ENCODE measurements at regions not wholly inside any gene's neighbourhood (a gene's known extent, or its start where the extent isn't known, plus 50 kb on each side); places are given as distances from the start of the nearest gene placed in this dataset.
A peak's percentile ranks its signal among the peaks of the same experiment; 100 is the strongest.

GRCh38 chr6:139586273-139586672, 211.8 kb upstream of the CITED2 start:
- no peak for DNase-seq (ENCODE audit: low read depth, low spot score)

DNA sequence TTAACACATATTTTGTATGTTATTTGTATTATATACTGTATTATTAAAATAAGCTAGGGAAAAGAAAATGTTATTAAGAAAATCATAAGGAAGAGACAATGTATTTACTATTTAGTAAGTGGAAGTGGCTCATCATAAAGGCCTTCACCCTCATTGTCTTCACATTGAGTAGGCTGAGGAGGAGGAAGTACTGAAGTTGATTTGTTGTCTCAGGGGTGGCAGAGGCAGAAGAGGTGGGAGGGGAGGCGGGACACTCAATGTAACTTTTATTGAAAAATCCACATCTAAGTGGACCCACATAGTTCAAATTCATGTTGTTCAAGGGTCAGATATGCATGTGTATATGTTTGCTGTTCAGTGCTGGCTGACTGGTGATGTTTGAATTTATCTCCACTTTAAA, 210.2 kb upstream of the CITED2 start:
- no peak for DNase-seq (ENCODE audit: low read depth, low spot score)

GRCh38 chr6:139583420-139583819, 209.0 kb upstream of the CITED2 start:
- no peak for DNase-seq (ENCODE audit: low read depth, low spot score)

DNA sequence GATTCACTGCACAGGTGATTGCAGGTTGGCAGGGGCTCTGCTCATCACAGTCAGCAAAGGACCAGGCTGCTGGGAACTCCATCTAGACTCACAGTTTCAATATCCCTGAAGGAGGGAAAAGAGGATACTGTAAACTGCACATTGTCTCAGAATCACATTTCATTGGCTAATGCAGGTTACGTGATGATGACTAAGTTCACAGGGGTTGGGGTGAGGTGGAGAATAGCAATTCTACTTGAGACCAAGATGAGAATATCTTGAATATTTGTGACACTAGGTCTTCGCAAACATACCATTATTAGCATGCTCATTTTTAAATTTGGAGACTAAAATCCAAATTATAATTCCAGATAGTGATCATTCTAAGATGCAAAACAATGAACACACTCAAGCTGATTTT, 208.5 kb upstream of the CITED2 start:
- no peak for DNase-seq (ENCODE audit: low read depth, low spot score)

GRCh38 chr6:139581485-139581865, 207.0 kb upstream of the CITED2 start:
- no peak for DNase-seq (ENCODE audit: low read depth, low spot score)

DNA sequence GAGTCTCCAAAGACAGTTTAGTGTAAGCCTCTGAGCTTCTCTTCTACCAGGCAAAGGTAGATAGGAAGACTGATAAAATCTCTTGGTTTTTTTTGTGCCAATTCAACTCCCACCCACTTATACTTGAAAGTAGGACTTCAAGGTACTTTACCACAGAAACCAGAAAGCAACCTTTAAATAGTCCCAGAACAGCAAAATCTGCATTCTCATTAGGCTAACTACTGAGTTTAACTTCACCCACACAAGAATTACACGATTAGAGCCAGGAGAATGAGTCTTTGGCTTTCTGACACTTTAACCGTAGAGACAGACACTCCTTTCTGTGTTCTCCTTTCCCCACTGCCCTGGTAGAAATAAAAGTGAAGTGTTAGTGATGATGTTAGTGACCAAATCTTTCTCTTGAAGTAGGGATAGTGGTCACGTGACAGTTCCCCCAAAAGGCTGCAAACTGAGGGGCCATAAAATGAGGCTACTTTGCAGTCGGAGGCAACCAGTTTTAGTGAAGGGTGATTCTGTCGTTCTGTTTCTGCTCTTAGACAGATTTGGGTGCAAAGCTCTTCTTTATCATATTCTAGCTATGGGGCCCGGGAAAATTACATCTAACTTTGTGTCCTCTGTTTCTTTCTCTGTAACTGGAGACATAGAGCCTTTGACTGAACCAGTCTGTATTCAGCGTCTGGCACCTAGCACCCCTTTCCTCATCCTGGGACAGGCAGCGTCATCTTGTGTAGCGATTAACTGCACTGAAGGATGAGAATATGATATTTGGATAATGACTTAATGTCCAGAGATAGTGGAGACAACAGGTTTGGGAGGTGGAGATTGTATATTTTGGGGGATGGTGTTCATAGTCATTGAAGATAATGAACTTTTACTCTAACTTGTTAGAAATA, 206.4 kb upstream of the CITED2 start:
- no peak for DNase-seq (ENCODE audit: low read depth, low spot score)

DNA sequence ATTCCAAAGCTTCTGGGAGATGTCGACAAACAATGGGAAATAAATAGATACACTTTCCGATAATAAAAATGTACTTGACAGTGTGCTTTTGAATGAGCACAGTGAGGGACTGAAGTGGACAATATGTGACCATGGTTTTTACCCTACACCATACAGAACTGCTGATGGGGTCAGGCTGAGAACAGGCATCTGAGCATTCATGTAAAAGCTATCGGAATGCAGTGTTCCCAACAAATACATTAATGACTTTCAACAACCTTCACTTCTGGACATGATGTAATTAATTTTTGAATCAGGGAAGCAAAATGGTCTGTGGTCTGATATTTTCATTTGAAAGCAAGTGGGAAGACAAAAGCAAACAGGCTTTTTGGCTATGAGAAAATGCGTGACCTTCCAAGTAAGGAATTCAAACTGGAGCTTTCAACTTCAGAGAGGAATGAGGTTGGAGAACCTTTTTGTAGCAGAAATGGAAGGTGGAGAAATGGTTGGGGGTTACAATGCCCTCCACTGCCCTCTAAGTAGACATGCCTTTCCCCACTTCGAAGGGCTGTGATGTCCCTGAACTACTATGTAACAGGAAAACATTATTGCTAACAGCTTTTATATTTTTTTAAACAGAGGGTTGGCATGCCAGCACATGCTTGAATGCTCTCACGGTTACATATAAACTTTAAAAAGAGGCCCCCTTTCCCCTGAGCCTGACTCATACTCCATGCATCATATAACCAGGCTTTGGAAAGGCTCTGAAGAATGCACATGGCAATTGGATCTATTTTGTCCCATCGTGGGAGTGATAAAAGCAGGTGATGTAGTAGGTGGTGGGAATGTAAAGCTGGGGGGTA, 203.5 kb upstream of the CITED2 start:
- DNase-seq (ENCODE audit: low read depth, low spot score) = no peak

GRCh38 chr6:139577124-139577762, 202.8 kb upstream of the CITED2 start:
- no peak for DNase-seq (ENCODE audit: low read depth, low spot score)

DNA sequence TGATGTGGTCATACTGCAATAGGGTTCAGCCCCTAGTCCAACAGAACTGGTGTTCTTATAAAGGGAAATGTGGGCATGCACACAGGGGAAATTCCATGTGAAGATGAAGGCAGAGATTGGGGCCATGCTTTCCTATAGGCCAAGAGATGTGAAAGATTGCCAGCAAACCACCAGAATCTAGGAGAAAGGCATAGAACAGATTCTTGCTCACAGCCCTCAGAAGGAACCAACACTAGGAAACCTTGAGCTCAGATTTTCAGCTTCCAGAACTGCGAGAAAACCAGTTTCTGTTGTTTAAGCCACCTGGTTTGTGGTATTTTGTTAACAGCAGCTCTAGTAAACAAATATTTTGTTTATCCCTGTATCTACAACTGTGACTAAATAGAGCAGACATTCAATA, 197.6 kb upstream of the CITED2 start:
- DNase-seq (ENCODE audit: low read depth, low spot score) = no peak

- DNase-seq (ENCODE audit: low read depth, low spot score) = no peak
Measured at GRCh38 chr6:139570166-139570565, 195.7 kb upstream of the CITED2 start.

DNA sequence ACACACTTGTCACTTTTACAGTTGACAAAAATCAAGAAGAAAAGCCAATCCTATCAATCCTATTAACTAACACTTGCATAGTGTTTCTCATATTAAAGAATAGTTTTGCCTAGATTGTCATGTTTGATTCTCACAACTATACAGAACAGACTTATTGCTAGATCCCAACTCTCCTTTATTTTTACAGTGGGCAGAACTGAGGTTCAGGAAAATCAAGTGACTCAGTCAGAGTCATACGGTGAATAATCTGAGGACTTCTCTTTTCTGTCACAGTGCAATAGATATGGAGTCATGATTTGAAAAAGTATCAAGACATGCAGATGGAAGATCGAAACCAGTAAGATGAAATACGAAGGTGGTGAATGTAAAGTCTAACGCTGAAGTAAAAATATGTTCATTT, 195.1 kb upstream of the CITED2 start:
- DNase-seq (ENCODE audit: low read depth, low spot score) = no peak

GRCh38 chr6:139568956-139569538, 194.6 kb upstream of the CITED2 start:
- DNase-seq (ENCODE audit: low read depth, low spot score) = no peak

- no peak for DNase-seq (ENCODE audit: low read depth, low spot score)
Measured at GRCh38 chr6:139568151-139568955, 193.9 kb upstream of the CITED2 start.

DNA sequence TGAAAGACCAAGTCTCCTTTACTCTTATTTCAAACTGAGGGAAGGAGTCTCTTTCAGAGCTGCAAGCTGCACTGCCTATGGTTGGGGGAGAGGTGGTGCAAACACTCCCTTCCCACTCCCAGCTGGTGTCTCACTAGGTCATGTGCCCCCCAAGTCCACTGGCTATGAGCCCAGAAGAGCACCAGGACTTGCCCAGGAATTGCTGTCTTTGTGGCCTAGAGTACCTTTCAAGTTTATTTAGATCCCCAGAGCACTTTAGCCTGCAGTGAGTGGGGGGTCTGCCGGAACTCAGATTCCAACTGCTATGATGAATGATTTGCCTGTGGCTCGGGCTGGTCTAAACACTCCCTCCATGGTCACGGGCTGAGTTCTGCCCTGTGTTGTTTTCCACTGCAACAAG, 192.6 kb upstream of the CITED2 start:
- DNase-seq (ENCODE audit: low read depth, low spot score) = peak; percentile 88

DNA sequence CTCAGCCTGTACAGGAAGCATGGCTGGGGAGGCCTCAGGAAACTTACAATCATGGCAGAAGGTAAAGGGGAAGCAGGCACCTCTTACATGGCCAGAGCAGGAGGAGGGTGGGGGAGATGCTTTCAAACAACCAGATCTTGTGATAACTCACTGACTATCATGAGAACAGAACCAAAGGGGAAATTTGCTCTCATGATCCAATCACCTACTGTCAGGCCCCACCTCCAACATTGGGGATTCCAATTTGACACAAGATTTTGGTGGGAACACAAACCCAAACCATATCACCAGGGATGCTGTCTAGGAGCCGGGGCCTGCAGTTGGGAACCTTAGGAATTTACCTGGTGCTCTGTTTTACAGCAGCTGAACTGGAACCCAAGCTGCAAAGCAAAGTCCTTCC, 191.1 kb upstream of the CITED2 start:
- DNase-seq (ENCODE audit: low read depth, low spot score) = no peak

DNA sequence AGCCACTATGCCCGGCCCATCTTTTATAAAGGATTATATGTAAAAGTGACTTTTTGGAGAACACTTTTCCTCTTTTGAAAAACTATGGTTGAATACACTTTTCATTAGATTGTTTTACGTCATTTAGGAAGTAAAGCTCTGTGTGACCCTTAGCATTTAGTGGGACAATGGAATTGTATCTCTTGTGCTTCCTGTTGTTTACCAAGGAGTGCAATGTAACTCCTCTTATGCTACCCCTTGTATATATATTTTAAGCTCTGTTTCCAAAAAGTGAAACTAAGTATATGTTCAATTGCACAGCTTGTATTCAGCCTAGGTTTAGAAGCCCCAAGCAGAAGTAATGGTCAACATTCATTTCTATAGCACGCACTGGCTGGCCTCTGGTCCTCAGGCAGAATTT, 183.1 kb upstream of the CITED2 start:
- DNase-seq (ENCODE audit: low read depth, low spot score) = no peak

- no peak for DNase-seq (ENCODE audit: low read depth, low spot score)
Measured at GRCh38 chr6:139556532-139556931, 182.1 kb upstream of the CITED2 start.

- no peak for DNase-seq (ENCODE audit: low read depth, low spot score)
Measured at GRCh38 chr6:139553916-139554315, 179.5 kb upstream of the CITED2 start.

- DNase-seq (ENCODE audit: low read depth, low spot score) = no peak
Measured at GRCh38 chr6:139551376-139551775, 176.9 kb upstream of the CITED2 start.

DNA sequence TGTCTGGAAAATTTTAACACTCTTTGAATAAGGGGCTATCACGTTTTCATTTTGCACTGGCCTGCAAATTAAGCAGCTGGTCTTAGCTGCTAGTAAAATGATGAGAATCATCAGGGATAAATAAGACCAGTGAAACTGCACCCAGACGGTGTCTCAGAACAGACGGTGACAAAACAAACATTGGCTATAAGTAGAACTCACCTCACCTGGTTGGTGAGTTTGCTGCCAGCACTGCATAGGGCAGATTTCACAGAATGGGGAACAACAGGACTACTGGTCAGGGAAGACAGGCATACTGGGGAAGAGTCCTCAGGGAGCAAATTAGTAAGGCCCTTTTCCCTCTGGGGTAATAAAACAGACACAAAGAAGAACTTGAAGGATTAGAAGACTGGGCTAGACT, 175.9 kb upstream of the CITED2 start:
- no peak for DNase-seq (ENCODE audit: low read depth, low spot score)

DNA sequence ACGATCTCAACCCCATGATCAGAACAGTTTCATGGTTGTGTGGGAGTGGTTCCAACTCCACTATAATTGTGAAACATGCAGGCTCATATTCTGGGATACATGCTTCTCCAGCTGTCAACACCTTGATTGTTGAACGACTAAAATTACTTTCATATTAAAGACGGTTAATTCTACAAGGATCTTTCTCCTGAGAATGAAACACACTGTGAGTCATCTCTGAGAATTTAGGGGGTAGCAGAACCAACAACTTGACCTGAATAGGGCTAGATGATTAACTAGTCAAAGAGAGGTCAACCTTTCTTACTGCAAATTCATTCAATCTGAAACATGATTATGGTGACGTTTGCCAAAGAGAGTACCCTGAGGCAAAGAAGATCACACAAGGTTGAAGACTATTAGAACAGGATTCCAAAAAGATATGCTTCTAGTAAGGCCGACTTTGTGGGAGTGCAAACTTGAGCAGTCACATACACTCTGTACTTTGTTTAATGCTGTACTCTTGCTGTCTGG, 175.2 kb upstream of the CITED2 start:
- DNase-seq (ENCODE audit: low read depth, low spot score) = no peak

Measured in smooth muscle cell of the brain vasculature (primary cell).